T-helper 1 cell treated with Interleukin-12 subunit alpha and Interleukin-12 subunit beta and Interleukin-4 antibody, amounts not matched to agents 30 μg/mL and 1 μg/mL, for 36 hours (primary cell): ENCODE measurements at regions not wholly inside any gene's neighbourhood (a gene's known extent, or its start where the extent isn't known, plus 50 kb on each side); places are given as distances from the start of the nearest gene placed in this dataset.
"Not testable (repeated sequence)": the region's sequence is repeated elsewhere in the genome, so short reads cannot be mapped to it uniquely, and the experiment has no call there.

ENCODE experiments used
- H3K27ac Mint-ChIP-seq: one replicate; pipeline ENCODE4 v1.8.0; 2021; ENCODE audit warnings: mild to moderate bottlenecking, mixed read lengths
- H3K27me3 Mint-ChIP-seq: one replicate; pipeline ENCODE4 v1.8.0; 2021; ENCODE audit warnings: low read depth, mixed read lengths
- H3K36me3 Mint-ChIP-seq: one replicate; pipeline ENCODE4 v1.8.0; 2021; ENCODE audit warnings: low read depth, mixed read lengths
- H3K4me1 Mint-ChIP-seq: one replicate; pipeline ENCODE4 v1.8.0; 2021; ENCODE audit warnings: low read depth, mixed read lengths
- H3K4me3 Mint-ChIP-seq: one replicate; pipeline ENCODE4 v1.8.0; 2021; ENCODE audit warnings: mild to moderate bottlenecking, moderate library complexity, mixed read lengths
- H3K9me3 Mint-ChIP-seq: one replicate; pipeline ENCODE4 v1.8.0; 2021; ENCODE audit warnings: mixed read lengths

- Mint-ChIP-seq H3K27ac (no peak overlapping the region), H3K4me1 (no peaks in the 10 kb centered on the region), H3K4me3 (no peak overlapping the region), H3K9me3 (no peaks in the 10 kb centered on the region), H3K27me3 (no peaks in the 10 kb centered on the region), H3K36me3 (no peaks in the 10 kb centered on the region)
Measured at GRCh38 chr5:9761706-9762105, 131.6 kb upstream of the TAS2R1 start.

GRCh38 chr5:9752670-9753069, 122.5 kb upstream of the TAS2R1 start:
- not testable (repeated sequence) for H3K4me1 Mint-ChIP-seq, H3K4me3 Mint-ChIP-seq, H3K27me3 Mint-ChIP-seq, H3K9me3 Mint-ChIP-seq, H3K27ac Mint-ChIP-seq, H3K36me3 Mint-ChIP-seq

GRCh38 chr5:9743507-9743906, 113.4 kb upstream of the TAS2R1 start:
- peaks cover 8% of the 10 kb centered on the region for H3K9me3 Mint-ChIP-seq
- H3K27ac Mint-ChIP-seq, result no peak overlapping the region
- no peaks in the 10 kb centered on the region for H3K4me1 Mint-ChIP-seq
- no peak overlapping the region for H3K4me3 Mint-ChIP-seq
- H3K36me3 Mint-ChIP-seq, result no peaks in the 10 kb centered on the region
- no peaks in the 10 kb centered on the region for H3K27me3 Mint-ChIP-seq

- Mint-ChIP-seq H3K27ac (no peak overlapping the region), H3K4me1 (no peaks in the 10 kb centered on the region), H3K9me3 (peaks cover 8% of the 10 kb centered on the region), H3K27me3 (no peaks in the 10 kb centered on the region), H3K4me3 (no peak overlapping the region), H3K36me3 (no peaks in the 10 kb centered on the region)
Measured at GRCh38 chr5:9742848-9743247, 112.7 kb upstream of the TAS2R1 start.

- no peak overlapping the region for H3K4me3 Mint-ChIP-seq
- peaks cover 3% of the 10 kb centered on the region for H3K9me3 Mint-ChIP-seq
- no peaks in the 10 kb centered on the region for H3K36me3 Mint-ChIP-seq
Measured at GRCh38 chr5:9739135-9739534, 109.0 kb upstream of the TAS2R1 start.

GRCh38 chr5:9737265-9737664, 107.1 kb upstream of the TAS2R1 start:
- no peaks in the 10 kb centered on the region for H3K9me3 Mint-ChIP-seq
- no peak overlapping the region for H3K4me3 Mint-ChIP-seq
- no peaks in the 10 kb centered on the region for H3K36me3 Mint-ChIP-seq
- H3K27ac Mint-ChIP-seq, result no peak overlapping the region
- no peaks in the 10 kb centered on the region for H3K27me3 Mint-ChIP-seq
- no peaks in the 10 kb centered on the region for H3K4me1 Mint-ChIP-seq

More at GRCh38 chr5:9739135-9739534, 109.0 kb upstream of the TAS2R1 start:
- Mint-ChIP-seq H3K27ac (no peak overlapping the region), H3K4me1 (no peaks in the 10 kb centered on the region), H3K27me3 (no peaks in the 10 kb centered on the region)

GRCh38 chr5:9733486-9733885, 103.3 kb upstream of the TAS2R1 start:
- H3K36me3 Mint-ChIP-seq, result no peaks in the 10 kb centered on the region
- no peaks in the 10 kb centered on the region for H3K9me3 Mint-ChIP-seq
- no peak overlapping the region for H3K4me3 Mint-ChIP-seq
- H3K4me1 Mint-ChIP-seq, result no peaks in the 10 kb centered on the region
- H3K27ac Mint-ChIP-seq, result no peak overlapping the region
- H3K27me3 Mint-ChIP-seq, result no peaks in the 10 kb centered on the region

- H3K27me3 Mint-ChIP-seq, result no peaks in the 10 kb centered on the region
Measured at GRCh38 chr5:9731159-9731558, 101.0 kb upstream of the TAS2R1 start.

GRCh38 chr5:9728261-9728660, 98.1 kb upstream of the TAS2R1 start:
- Mint-ChIP-seq H3K27me3 (no peaks in the 10 kb centered on the region), H3K4me1 (no peaks in the 10 kb centered on the region), H3K9me3 (peaks cover 12% of the 10 kb centered on the region), H3K4me3 (no peak overlapping the region), H3K27ac (no peak overlapping the region), H3K36me3 (no peaks in the 10 kb centered on the region)

More at GRCh38 chr5:9731159-9731558, 101.0 kb upstream of the TAS2R1 start:
- H3K36me3 Mint-ChIP-seq, result no peaks in the 10 kb centered on the region
- H3K4me3 Mint-ChIP-seq, result no peak overlapping the region
- peaks cover 6% of the 10 kb centered on the region for H3K9me3 Mint-ChIP-seq
- H3K4me1 Mint-ChIP-seq, result no peaks in the 10 kb centered on the region
- no peak overlapping the region for H3K27ac Mint-ChIP-seq

- H3K36me3 Mint-ChIP-seq, result no peaks in the 10 kb centered on the region
- peaks cover 14% of the 10 kb centered on the region for H3K9me3 Mint-ChIP-seq
- no peaks in the 10 kb centered on the region for H3K27me3 Mint-ChIP-seq
- no peaks in the 10 kb centered on the region for H3K4me1 Mint-ChIP-seq
- H3K4me3 Mint-ChIP-seq, result no peak overlapping the region
- no peak overlapping the region for H3K27ac Mint-ChIP-seq
Measured at GRCh38 chr5:9726931-9727330, 96.8 kb upstream of the TAS2R1 start.

GRCh38 chr5:9725265-9725664, 95.1 kb upstream of the TAS2R1 start:
- H3K27ac Mint-ChIP-seq, H3K36me3 Mint-ChIP-seq, H3K4me1 Mint-ChIP-seq, H3K4me3 Mint-ChIP-seq, H3K27me3 Mint-ChIP-seq: not testable (repeated sequence)
- H3K9me3 Mint-ChIP-seq, result peaks cover 16% of the 10 kb centered on the region

GRCh38 chr5:9724707-9725106, 94.6 kb upstream of the TAS2R1 start:
- H3K4me3 Mint-ChIP-seq, result no peak overlapping the region
- H3K27ac Mint-ChIP-seq, result no peak overlapping the region
- no peaks in the 10 kb centered on the region for H3K4me1 Mint-ChIP-seq

GRCh38 chr5:9722601-9723180, 92.5 kb upstream of the TAS2R1 start:
- Mint-ChIP-seq H3K27me3 (no peaks in the 10 kb centered on the region), H3K4me3 (no peak overlapping the region), H3K9me3 (peaks cover 16% of the 10 kb centered on the region), H3K36me3 (no peaks in the 10 kb centered on the region), H3K4me1 (no peaks in the 10 kb centered on the region), H3K27ac (no peak overlapping the region)

More at GRCh38 chr5:9724707-9725106, 94.6 kb upstream of the TAS2R1 start:
- Mint-ChIP-seq H3K36me3 (no peaks in the 10 kb centered on the region), H3K27me3 (no peaks in the 10 kb centered on the region), H3K9me3 (peaks cover 16% of the 10 kb centered on the region)

- H3K36me3 Mint-ChIP-seq, result no peaks in the 10 kb centered on the region
- peaks cover 10% of the 10 kb centered on the region for H3K9me3 Mint-ChIP-seq
- no peaks in the 10 kb centered on the region for H3K27me3 Mint-ChIP-seq
- no peaks in the 10 kb centered on the region for H3K4me1 Mint-ChIP-seq
- no peak overlapping the region for H3K4me3 Mint-ChIP-seq
- no peak overlapping the region for H3K27ac Mint-ChIP-seq
Measured at GRCh38 chr5:9721161-9721560, 91.0 kb upstream of the TAS2R1 start.

GRCh38 chr5:9720361-9720760, 90.2 kb upstream of the TAS2R1 start:
- no peaks in the 10 kb centered on the region for H3K4me1 Mint-ChIP-seq
- H3K27me3 Mint-ChIP-seq, result no peaks in the 10 kb centered on the region
- H3K9me3 Mint-ChIP-seq, result peaks cover 10% of the 10 kb centered on the region
- H3K4me3 Mint-ChIP-seq, result no peak overlapping the region
- no peak overlapping the region for H3K27ac Mint-ChIP-seq
- H3K36me3 Mint-ChIP-seq, result no peaks in the 10 kb centered on the region

GRCh38 chr5:9716838-9717281, 86.7 kb upstream of the TAS2R1 start:
- Mint-ChIP-seq H3K27me3 (no peaks in the 10 kb centered on the region), H3K9me3 (peaks cover 1% of the 10 kb centered on the region), H3K36me3 (no peaks in the 10 kb centered on the region), H3K4me3 (no peak overlapping the region), H3K4me1 (no peaks in the 10 kb centered on the region), H3K27ac (no peak overlapping the region)
